Lower lobe of right lung (tissue), 2 donors: ENCODE measurements at regions not wholly inside any gene's neighbourhood (a gene's known extent, or its start where the extent isn't known, plus 50 kb on each side); places are given as distances from the start of the nearest gene placed in this dataset.

Source experiments
- ATAC-seq, 2 donors: fragments of 200-7000 bp; cut with Tn5 transposase; one replicate each; pipeline ENCODE4 v1.9.1; 2020 to 2022; ENCODE audit warnings: mild to moderate bottlenecking in 2 of 2, moderate library complexity in 2 of 2
- DNase-seq: peaks from one replicate; pipeline ENCODE4 v3.0.0-alpha.2; 2020
- H3K27ac ChIP-seq: fragments of 200-600 bp; one replicate; pipeline ENCODE4 v1.8.0; 2022
- H3K27me3 ChIP-seq: fragments of 200-600 bp; one replicate; pipeline ENCODE4 v1.8.0; 2022; ENCODE audit warnings: low read depth
- H3K36me3 ChIP-seq: fragments of 200-600 bp; one replicate; pipeline ENCODE4 v1.8.0; 2022; ENCODE audit warnings: mild to moderate bottlenecking
- H3K4me1 ChIP-seq: fragments of 200-600 bp; one replicate; pipeline ENCODE4 v1.8.0; 2022
- H3K4me3 ChIP-seq: fragments of 200-600 bp; one replicate; pipeline ENCODE4 v1.8.0; 2022; ENCODE audit warnings: mild to moderate bottlenecking
- H3K9me3 ChIP-seq: fragments of 200-600 bp; one replicate; pipeline ENCODE4 v1.8.0; 2022
- CTCF ChIP-seq: fragments of 200-600 bp; IDR thresholded peaks from one replicate; pipeline ENCODE4 v1.8.0; 2022; ENCODE audit warnings: antibody characterized with exemption, mild to moderate bottlenecking
- intact Hi-C: fragments of 100-400 bp; cut with DNase I; formaldehyde crosslinking; loops from one replicate; pipeline ENCODE4 v1.11.0; 2022
- donor health status: DM: no; HTN: yes; CAD: no; lungs with severe emphysema.

- TF ChIP-seq CTCF, result no peak
- no peak overlapping the region for H3K27ac ChIP-seq
- intact Hi-C loops, result no loop called here
- no peaks in the 10 kb centered on the region for H3K27me3 ChIP-seq
- DNase-seq, result no peak
- no peaks in the 10 kb centered on the region for H3K36me3 ChIP-seq
- H3K9me3 ChIP-seq, result no peaks in the 10 kb centered on the region
- H3K4me1 ChIP-seq, result no peaks in the 10 kb centered on the region
- no peak for ATAC-seq
- no peak overlapping the region for H3K4me3 ChIP-seq
These were observed 901.2 kb downstream of the LTN1 start for GRCh38 chr21:28091466-28091865.

GRCh38 chr21:28090546-28090945, 902.1 kb downstream of the LTN1 start:
- Histone ChIP-seq H3K27ac (no peak overlapping the region), H3K4me3 (no peak overlapping the region), H3K36me3 (no peaks in the 10 kb centered on the region), H3K4me1 (no peaks in the 10 kb centered on the region), H3K9me3 (no peaks in the 10 kb centered on the region), H3K27me3 (no peaks in the 10 kb centered on the region)
- DNase-seq, result no peak
- intact Hi-C loops, result no loop called here
- ATAC-seq, result no peak
- TF ChIP-seq CTCF, result no peak

GRCh38 chr21:28089599-28090441, 902.9 kb downstream of the LTN1 start:
- DNase-seq (no peak), ATAC-seq (no peak)
- Histone ChIP-seq H3K4me3 (no peak overlapping the region), H3K27me3 (no peaks in the 10 kb centered on the region), H3K9me3 (no peaks in the 10 kb centered on the region), H3K36me3 (no peaks in the 10 kb centered on the region), H3K27ac (no peak overlapping the region), H3K4me1 (no peaks in the 10 kb centered on the region)
- no peak for TF ChIP-seq CTCF
- intact Hi-C loops, result no loop called here

GRCh38 chr21:28086861-28087581, 905.7 kb downstream of the LTN1 start:
- no peak for TF ChIP-seq CTCF
- Histone ChIP-seq H3K4me3 (no peak overlapping the region), H3K27ac (no peak overlapping the region), H3K36me3 (no peaks in the 10 kb centered on the region), H3K4me1 (no peaks in the 10 kb centered on the region), H3K9me3 (no peaks in the 10 kb centered on the region), H3K27me3 (no peaks in the 10 kb centered on the region)
- ATAC-seq, result no peak
- DNase-seq, result no peak
- intact Hi-C loops, result no loop called here

- DNase-seq, result no peak
- H3K36me3 ChIP-seq, result no peaks in the 10 kb centered on the region
- no peak for TF ChIP-seq CTCF
- H3K27me3 ChIP-seq, result no peaks in the 10 kb centered on the region
- H3K27ac ChIP-seq, result no peak overlapping the region
- no peak for ATAC-seq
- no peak overlapping the region for H3K4me3 ChIP-seq
- H3K4me1 ChIP-seq, result no peaks in the 10 kb centered on the region
- no peaks in the 10 kb centered on the region for H3K9me3 ChIP-seq
- intact Hi-C loops, result no loop called here
These were observed 907.7 kb downstream of the LTN1 start for GRCh38 chr21:28084951-28085350.
